ENCODE measurements at regions not wholly inside any gene's neighbourhood (a gene's known extent, or its start where the extent isn't known, plus 50 kb on each side); places are given as distances from the start of the nearest gene placed in this dataset.
A peak's percentile ranks its signal among the peaks of the same experiment; 100 is the strongest.
"Not testable (repeated sequence)": the region's sequence is repeated elsewhere in the genome, so short reads cannot be mapped to it uniquely, and the experiment has no call there.

DNA sequence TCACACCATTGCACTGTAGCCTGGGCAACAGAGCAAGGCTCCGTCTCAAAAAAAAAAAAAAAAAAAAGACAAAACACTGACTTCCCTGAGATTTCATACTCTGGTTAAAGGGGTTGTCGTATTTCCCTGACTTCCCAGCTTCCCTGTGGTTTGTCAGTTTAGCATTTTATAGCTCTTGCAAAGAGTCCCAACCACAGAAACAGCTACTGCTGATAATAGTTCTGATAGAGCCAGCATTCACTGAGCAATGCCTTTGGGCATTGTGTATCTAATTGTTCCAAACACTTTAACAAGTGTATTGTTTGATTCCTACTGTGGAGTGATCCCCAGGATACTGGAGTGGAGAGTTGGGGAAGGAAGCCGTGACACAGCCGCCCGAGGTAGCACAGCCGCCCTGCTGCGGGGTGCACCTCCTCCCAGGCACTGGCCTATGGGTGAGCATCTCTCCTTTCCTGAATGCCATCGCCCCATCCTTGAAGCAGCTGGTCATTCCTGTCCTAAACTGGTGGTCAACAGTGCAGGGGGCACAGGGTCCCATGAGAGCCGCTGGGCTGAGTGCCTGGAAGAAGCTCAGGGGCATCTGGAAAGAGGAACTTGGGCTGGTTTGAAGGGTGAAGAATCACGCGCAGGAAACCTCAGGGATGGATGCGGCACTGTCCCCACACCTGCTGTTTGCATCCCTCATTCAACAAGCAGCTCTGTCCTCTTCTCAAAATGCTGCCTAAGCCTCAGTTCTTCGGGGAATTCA is 81.0 kb upstream of the TMEM18 start:
- H3K27me3 ChIP-seq (ENCODE audit: insufficient read depth, low read length) = no peaks in the 10 kb centered on the region

DNA sequence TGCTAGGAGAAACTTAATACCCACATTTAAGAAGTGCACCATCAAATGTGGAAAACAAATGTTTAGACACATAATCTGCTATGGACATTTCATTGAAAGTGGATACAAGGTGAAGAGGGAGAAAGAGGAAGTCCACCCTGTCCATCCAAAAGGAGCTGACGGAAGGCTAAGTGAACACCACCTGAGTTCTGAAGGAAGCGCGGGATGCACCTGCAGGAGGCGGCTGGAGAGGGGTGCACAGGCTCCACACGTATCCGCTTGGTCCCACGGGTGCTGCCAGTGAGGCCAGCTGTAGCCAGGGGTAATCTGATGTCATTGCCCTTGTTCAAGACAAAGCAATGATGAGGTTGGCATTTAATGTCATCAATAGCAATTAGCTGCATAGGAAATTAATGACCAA is 75.9 kb upstream of the TMEM18 start:
- H3K36me3 ChIP-seq (ENCODE audit: insufficient read depth, low read length) = no peaks in the 10 kb centered on the region
- H3K27ac ChIP-seq (ENCODE audit: low read depth, low read length) = no peak overlapping the region
- H3K4me3 ChIP-seq (ENCODE audit: low read depth, low read length) = no peak overlapping the region
- no peaks in the 10 kb centered on the region for H3K27me3 ChIP-seq (ENCODE audit: insufficient read depth, low read length)
- no peaks in the 10 kb centered on the region for H3K4me1 ChIP-seq (ENCODE audit: control insufficient read depth, insufficient read depth, low read length, unreplicated experiment)
- no peaks in the 10 kb centered on the region for H3K79me2 ChIP-seq (ENCODE audit: control insufficient read depth, insufficient read depth, low read length, unreplicated experiment)
- H2AFZ ChIP-seq (ENCODE audit: low read length, unreplicated experiment) = no peak overlapping the region

More for the DNA sequence above, 81.0 kb upstream of the TMEM18 start:
- Histone ChIP-seq H3K4me1 (ENCODE audit: control insufficient read depth, insufficient read depth, low read length, unreplicated experiment) (no peaks in the 10 kb centered on the region), H3K79me2 (ENCODE audit: control insufficient read depth, insufficient read depth, low read length, unreplicated experiment) (no peaks in the 10 kb centered on the region), H3K27ac (ENCODE audit: low read depth, low read length) (no peak overlapping the region), H2AFZ (ENCODE audit: low read length, unreplicated experiment) (no peak overlapping the region), H3K4me3 (ENCODE audit: low read depth, low read length) (no peak overlapping the region), H3K36me3 (ENCODE audit: insufficient read depth, low read length) (no peaks in the 10 kb centered on the region)

DNA sequence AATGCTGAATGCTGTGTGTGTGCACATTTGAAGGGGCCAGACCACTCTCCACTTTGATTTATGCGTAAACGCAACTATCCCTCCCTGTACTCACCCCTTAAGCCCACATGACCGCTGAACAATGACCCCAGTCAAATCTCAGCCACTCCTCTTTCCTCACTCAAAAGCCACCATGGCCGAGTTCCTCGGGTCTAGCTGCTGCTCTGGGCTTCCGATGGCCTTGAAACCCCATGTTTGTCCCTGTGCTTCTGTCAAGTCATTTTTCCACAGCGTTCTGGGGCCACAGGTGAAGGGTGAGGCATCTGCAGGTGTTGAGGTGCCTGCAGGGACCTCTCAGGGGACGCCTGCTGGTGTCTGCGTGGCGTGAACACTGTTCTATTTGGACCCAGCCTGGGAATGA is 74.3 kb upstream of the TMEM18 start:
- no peak overlapping the region for H3K4me3 ChIP-seq (ENCODE audit: low read depth, low read length)
- H2AFZ ChIP-seq (ENCODE audit: low read length, unreplicated experiment) = no peak overlapping the region
- no peaks in the 10 kb centered on the region for H3K4me1 ChIP-seq (ENCODE audit: control insufficient read depth, insufficient read depth, low read length, unreplicated experiment)
- no peaks in the 10 kb centered on the region for H3K36me3 ChIP-seq (ENCODE audit: insufficient read depth, low read length)
- H3K27me3 ChIP-seq (ENCODE audit: insufficient read depth, low read length) = no peaks in the 10 kb centered on the region
- no peaks in the 10 kb centered on the region for H3K79me2 ChIP-seq (ENCODE audit: control insufficient read depth, insufficient read depth, low read length, unreplicated experiment)
- H3K27ac ChIP-seq (ENCODE audit: low read depth, low read length) = no peak overlapping the region

DNA sequence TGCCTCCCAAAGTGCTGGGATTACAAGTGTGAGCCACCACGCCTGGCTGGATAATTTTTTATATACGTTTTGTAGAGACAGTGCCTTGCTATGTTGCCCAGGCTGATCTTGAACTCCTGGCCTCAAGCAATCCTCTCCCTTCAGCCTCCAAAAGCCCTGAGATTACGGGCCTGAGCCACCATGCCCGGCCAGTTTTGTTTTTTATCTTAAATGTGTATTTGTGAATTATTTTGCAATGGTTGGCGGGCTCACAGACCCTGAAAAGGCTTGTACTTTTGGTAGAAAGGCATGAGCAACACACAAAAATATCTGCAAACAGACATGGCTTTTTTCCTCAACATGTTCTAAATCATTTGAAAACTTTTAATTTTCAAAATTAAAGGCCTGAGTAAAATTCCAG is 73.4 kb upstream of the TMEM18 start:
- Histone ChIP-seq H3K4me1 (ENCODE audit: control insufficient read depth, insufficient read depth, low read length, unreplicated experiment) (no peaks in the 10 kb centered on the region), H2AFZ (ENCODE audit: low read length, unreplicated experiment) (no peak overlapping the region), H3K4me3 (ENCODE audit: low read depth, low read length) (no peak overlapping the region), H3K27ac (ENCODE audit: low read depth, low read length) (no peak overlapping the region), H3K27me3 (ENCODE audit: insufficient read depth, low read length) (no peaks in the 10 kb centered on the region), H3K79me2 (ENCODE audit: control insufficient read depth, insufficient read depth, low read length, unreplicated experiment) (no peaks in the 10 kb centered on the region), H3K36me3 (ENCODE audit: insufficient read depth, low read length) (no peaks in the 10 kb centered on the region)

DNA sequence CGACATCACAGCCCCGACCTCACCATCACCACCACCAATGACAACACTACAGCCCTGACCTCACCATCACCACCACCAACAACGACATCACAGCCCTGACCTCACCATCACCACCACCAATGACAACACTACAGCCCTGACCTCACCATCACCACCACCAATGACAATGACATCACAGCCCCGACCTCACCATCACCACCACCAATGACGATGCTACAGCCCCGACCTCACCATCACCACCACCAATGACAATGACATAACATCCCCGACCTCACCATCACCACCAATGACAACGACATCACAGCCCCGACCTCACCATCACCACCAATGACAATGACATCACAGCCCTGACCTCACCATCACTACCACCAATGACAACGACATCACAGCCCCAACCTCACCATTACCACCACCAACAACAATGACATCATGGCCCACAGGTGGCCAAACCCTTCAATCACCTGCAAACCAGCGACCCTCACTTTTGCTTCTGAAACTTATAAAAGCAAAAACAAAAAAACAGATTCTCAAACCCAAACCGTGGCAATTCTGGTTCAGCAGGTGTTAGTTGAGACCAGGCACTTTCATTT is 70.7 kb upstream of the TMEM18 start:
- no peaks in the 10 kb centered on the region for H3K36me3 ChIP-seq (ENCODE audit: insufficient read depth, low read length)
- no peaks in the 10 kb centered on the region for H3K79me2 ChIP-seq (ENCODE audit: control insufficient read depth, insufficient read depth, low read length, unreplicated experiment)
- no peaks in the 10 kb centered on the region for H3K4me1 ChIP-seq (ENCODE audit: control insufficient read depth, insufficient read depth, low read length, unreplicated experiment)
- no peak overlapping the region for H3K4me3 ChIP-seq (ENCODE audit: low read depth, low read length)
- H3K27me3 ChIP-seq (ENCODE audit: insufficient read depth, low read length) = no peaks in the 10 kb centered on the region
- H3K27ac ChIP-seq (ENCODE audit: low read depth, low read length) = no peak overlapping the region
- no peak overlapping the region for H2AFZ ChIP-seq (ENCODE audit: low read length, unreplicated experiment)

DNA sequence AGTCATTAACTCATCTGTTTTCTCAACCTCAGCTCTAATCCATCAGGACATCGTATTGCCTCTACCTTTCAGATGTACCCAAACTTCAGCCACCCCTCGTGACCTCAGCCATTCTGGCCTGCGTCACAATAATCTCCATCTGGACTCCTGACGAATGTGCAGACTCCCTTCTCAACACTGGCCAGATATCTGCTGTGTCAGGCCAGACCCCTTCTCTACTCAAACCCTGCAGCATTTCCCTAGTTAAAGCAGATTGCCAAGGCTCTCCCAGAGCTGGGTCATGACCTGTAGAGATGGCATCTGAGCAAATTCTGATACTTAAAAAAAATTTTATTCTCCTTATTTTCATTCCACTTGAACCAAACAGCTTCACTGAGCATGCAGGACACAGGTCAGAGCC is 69.5 kb upstream of the TMEM18 start:
- Histone ChIP-seq H3K79me2 (ENCODE audit: control insufficient read depth, insufficient read depth, low read length, unreplicated experiment) (no peaks in the 10 kb centered on the region), H3K4me1 (ENCODE audit: control insufficient read depth, insufficient read depth, low read length, unreplicated experiment) (no peaks in the 10 kb centered on the region), H3K27me3 (ENCODE audit: insufficient read depth, low read length) (no peaks in the 10 kb centered on the region), H3K4me3 (ENCODE audit: low read depth, low read length) (no peak overlapping the region), H3K36me3 (ENCODE audit: insufficient read depth, low read length) (no peaks in the 10 kb centered on the region), H3K27ac (ENCODE audit: low read depth, low read length) (no peak overlapping the region), H2AFZ (ENCODE audit: low read length, unreplicated experiment) (no peak overlapping the region)

DNA sequence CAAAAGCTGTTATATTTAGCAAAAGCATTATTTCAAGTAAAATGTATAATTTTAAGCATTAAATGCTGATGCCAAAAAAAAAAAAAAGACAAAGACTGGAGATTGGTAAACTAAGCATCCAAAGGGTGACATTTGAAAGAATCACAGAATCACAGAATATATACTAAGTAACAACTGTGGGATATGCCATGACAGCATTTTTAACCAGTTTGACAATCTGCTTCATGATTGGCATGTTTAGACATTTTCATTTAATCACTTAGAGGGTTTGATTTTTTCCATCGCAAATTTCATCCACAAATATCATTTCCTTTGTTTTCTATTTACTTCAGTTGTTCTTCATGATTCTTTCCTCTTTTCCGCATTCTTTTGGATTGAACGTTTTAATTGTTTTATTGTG is 66.9 kb upstream of the TMEM18 start:
- 0 out of 2 replicates have a peak, but pooled peaks cover 4% of the 10 kb centered on the region for H3K27me3 ChIP-seq (ENCODE audit: insufficient read depth, low read length)
- no peak overlapping the region for H3K4me3 ChIP-seq (ENCODE audit: low read depth, low read length)
- H3K27ac ChIP-seq (ENCODE audit: low read depth, low read length) = no peak overlapping the region
- H3K79me2 ChIP-seq (ENCODE audit: control insufficient read depth, insufficient read depth, low read length, unreplicated experiment) = no peaks in the 10 kb centered on the region
- no peak overlapping the region for H2AFZ ChIP-seq (ENCODE audit: low read length, unreplicated experiment)
- no peaks in the 10 kb centered on the region for H3K36me3 ChIP-seq (ENCODE audit: insufficient read depth, low read length)
- H3K4me1 ChIP-seq (ENCODE audit: control insufficient read depth, insufficient read depth, low read length, unreplicated experiment) = no peaks in the 10 kb centered on the region

DNA sequence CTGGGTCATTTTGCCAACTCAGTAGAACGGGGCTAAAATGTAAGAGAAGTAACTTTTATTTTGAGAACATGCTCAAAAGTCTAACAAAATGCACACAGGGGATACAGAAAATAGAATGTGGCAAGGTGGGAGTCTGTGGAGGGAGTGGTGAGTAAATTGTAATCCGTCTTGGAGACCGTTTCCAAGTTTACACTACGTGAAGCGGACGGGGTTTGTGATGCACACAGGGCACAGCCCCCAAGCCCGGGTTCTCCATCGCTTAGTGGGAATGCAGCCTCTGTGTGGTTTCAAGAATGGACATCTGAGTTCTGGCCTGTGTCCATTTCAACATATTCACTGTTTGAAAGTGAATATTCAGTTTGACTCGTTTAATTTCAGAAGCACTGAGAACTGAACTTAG is 65.0 kb upstream of the TMEM18 start:
- Histone ChIP-seq H3K4me1 (ENCODE audit: control insufficient read depth, insufficient read depth, low read length, unreplicated experiment) (no peaks in the 10 kb centered on the region), H3K4me3 (ENCODE audit: low read depth, low read length) (no peak overlapping the region), H3K27ac (ENCODE audit: low read depth, low read length) (no peak overlapping the region), H3K79me2 (ENCODE audit: control insufficient read depth, insufficient read depth, low read length, unreplicated experiment) (no peaks in the 10 kb centered on the region), H3K36me3 (ENCODE audit: insufficient read depth, low read length) (no peaks in the 10 kb centered on the region), H3K27me3 (ENCODE audit: insufficient read depth, low read length) (0 out of 2 replicates have a peak, but pooled peaks cover 4% of the 10 kb centered on the region), H2AFZ (ENCODE audit: low read length, unreplicated experiment) (no peak overlapping the region)

DNA sequence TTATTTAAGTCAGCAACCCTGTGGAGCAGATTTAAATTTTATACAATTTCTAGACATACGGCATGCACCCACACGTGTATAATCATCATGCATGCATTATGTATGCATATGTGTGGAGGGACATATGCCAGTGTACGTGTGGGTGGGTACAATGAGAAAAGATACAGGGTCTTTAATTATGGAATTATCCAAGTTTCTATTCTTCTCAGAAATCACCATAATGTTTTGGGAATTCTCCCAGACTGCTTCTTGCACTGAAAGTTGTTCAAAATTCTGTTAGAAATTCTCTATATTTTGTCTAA is 63.9 kb upstream of the TMEM18 start:
- Histone ChIP-seq H2AFZ (ENCODE audit: low read length, unreplicated experiment) (no peak overlapping the region), H3K4me1 (ENCODE audit: control insufficient read depth, insufficient read depth, low read length, unreplicated experiment) (no peaks in the 10 kb centered on the region), H3K27me3 (ENCODE audit: insufficient read depth, low read length) (0 out of 2 replicates have a peak, but pooled peaks cover 4% of the 10 kb centered on the region), H3K79me2 (ENCODE audit: control insufficient read depth, insufficient read depth, low read length, unreplicated experiment) (no peaks in the 10 kb centered on the region), H3K27ac (ENCODE audit: low read depth, low read length) (no peak overlapping the region), H3K4me3 (ENCODE audit: low read depth, low read length) (peak overlapping the region; percentile 61), H3K36me3 (ENCODE audit: insufficient read depth, low read length) (no peaks in the 10 kb centered on the region)

GRCh38 chr2:740322-741194 is 63.4 kb upstream of the TMEM18 start:
- not testable (repeated sequence) for H3K79me2 ChIP-seq (ENCODE audit: control insufficient read depth, insufficient read depth, low read length, unreplicated experiment); H3K27ac ChIP-seq (ENCODE audit: low read depth, low read length); H3K36me3 ChIP-seq (ENCODE audit: insufficient read depth, low read length); H3K27me3 ChIP-seq (ENCODE audit: insufficient read depth, low read length); H3K4me1 ChIP-seq (ENCODE audit: control insufficient read depth, insufficient read depth, low read length, unreplicated experiment)
- Histone ChIP-seq H2AFZ (ENCODE audit: low read length, unreplicated experiment) (peak overlapping the region; percentile 36), H3K4me3 (ENCODE audit: low read depth, low read length) (peak overlapping the region; percentile 61)

All from ACC112 (cell line).